GM21515 (cell line): ENCODE measurements at regions not wholly inside any gene's neighbourhood (a gene's known extent, or its start where the extent isn't known, plus 50 kb on each side); places are given as distances from the start of the nearest gene placed in this dataset.

Source experiments
- ATAC-seq: cut with Tn5 transposase; IDR thresholded peaks from one replicate; pipeline ENCODE4 v1.9.1; 2021; ENCODE audit not compliant: unreplicated experiment

DNA sequence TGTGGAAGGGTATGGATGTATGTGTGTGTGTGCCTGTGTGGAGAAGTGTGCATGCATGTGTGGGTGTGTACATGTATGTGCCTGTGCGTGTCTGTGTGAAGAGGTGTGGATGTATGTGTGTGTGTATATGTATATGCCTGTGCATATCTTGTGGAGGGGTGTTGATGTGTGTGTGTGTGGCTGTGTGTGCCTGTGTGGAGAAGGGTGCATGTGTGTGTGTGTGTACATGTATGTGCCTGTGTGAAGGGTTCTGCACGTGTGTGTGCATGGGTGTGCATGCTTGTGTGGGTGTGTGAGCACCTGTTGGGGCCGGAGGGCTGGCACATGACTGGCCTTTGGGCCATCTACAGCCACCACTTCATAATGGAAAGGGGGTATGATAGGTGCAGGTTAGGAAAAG, 291.4 kb downstream of the IRX2 start:
- no peak for ATAC-seq

GRCh38 chr5:2459251-2459650, 292.2 kb downstream of the IRX2 start:
- ATAC-seq = no peak

- ATAC-seq = no peak
These were observed 295.6 kb downstream of the IRX2 start for GRCh38 chr5:2455878-2456277.

DNA sequence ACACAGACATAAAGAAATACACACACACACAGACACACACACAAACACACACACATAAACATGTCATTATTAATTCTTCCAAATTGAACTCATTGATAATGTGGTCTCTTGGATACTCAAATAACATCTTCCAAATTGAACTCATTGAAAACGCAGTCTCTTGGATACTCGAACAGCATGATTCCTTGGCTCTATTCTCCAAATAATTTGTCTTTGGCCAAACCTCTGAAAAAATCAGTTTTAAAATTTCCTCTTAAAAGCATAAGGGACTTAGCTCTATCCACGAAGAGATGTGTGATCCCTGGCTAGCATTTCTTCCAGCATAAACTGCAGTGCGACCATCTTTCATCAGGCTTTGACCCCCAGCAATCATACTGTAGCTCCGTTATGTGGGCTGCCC, 296.6 kb downstream of the IRX2 start:
- ATAC-seq = no peak

- ATAC-seq = no peak
These were observed 297.7 kb downstream of the IRX2 start for GRCh38 chr5:2453781-2454180.

DNA sequence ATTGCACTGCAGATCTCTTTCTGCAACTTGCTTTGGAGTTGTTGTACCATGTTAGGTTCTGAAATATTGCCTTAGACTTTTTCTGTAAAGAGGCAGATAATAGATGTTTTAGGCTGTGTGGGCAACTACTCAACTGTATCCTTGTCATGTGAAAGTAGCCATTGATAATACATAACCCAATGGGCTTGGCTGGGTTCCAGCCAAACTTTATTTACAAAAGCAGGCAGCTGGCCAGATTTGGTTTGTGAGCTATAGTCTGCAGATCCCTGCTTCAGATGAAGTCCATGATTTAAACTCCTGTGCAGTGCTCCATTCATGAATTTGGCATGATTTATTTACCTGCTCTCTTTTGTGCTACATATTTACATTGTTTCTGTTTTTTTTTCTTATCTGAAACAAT, 300.4 kb downstream of the IRX2 start:
- no peak for ATAC-seq

GRCh38 chr5:2442496-2443354, 308.8 kb downstream of the IRX2 start:
- no peak for ATAC-seq

GRCh38 chr5:2441495-2442180, 309.8 kb downstream of the IRX2 start:
- no peak for ATAC-seq

- no peak for ATAC-seq
These were observed 311.9 kb downstream of the IRX2 start for GRCh38 chr5:2439608-2440007.

DNA sequence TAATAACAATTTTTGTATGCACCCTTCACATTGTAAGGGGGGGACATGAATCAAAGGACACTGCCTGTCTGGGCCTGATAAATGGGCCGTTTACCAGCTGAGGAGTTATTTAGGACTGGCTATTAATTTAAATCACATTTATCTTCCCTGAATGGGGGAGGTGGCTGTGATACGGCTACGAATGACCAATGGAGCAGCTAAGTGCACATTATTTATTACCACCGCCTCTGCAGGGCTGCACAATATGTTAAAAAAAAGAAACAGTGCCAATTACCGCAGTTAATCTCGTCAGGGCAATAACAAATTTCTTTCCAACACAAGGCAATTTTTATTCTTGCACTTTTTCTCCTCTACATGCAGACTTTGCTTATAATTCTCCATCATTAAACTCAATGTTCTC, 318.4 kb downstream of the IRX2 start:
- no peak for ATAC-seq

DNA sequence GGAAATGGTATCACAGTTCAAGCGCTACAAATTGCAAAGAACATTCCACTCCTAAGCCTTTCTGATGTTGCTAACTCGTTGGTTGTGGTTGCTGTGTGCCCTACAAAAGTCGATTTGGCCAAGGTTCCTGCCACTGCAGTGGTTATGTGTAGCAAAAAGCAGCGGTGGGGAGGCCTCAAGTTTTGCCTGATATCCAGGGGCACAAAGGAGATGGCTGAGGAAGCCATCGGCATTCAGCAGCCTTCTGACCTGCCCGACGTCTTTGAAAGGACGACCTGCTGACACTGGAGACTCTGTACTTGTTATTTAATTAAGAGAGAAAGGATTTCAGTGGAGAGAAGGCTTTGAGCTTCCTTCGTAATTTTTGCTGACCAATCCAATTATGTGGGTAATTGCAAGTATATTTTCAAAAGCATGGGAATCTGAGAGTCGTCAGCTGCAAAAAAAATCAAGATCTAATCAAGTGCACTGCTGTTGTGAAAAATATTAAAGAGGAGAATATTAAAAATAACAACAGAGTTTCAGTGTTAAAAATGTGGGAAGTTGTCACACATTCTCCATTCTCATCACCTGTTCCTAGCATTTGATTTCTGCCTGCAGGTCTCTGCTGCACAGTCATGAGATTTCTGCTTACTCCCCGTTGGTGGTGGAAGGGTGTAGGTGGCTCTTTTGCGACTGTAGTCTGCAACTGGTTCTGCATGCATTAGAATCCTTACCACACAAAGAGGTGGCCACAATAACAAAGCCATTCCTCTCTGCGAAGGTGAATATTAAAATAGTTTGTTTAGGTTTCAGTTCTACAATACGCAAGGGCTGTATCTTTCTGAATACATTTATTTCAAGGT, 319.2 kb downstream of the IRX2 start:
- ATAC-seq = no peak

- no peak for ATAC-seq
These were observed 320.9 kb downstream of the IRX2 start for GRCh38 chr5:2430606-2431005.

DNA sequence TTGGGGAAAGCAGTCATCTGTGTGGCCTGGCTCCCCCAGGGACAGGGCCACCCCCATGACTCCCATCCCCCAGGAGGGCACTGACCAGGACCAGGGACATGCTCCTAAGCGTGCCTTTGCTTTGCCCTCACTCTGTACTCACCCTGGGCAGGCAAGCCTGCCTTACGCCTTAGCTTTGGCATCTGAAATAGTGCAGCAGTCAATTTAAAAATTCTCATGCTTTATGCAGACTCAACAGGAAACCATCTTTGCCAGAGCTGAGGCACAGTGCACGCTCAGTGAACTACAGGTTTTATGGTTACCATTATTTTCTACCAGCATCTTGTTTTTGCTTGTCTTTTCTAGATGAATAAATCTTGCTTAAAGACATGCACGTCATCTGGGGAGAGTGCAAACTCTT, 323.5 kb downstream of the IRX2 start:
- no peak for ATAC-seq

DNA sequence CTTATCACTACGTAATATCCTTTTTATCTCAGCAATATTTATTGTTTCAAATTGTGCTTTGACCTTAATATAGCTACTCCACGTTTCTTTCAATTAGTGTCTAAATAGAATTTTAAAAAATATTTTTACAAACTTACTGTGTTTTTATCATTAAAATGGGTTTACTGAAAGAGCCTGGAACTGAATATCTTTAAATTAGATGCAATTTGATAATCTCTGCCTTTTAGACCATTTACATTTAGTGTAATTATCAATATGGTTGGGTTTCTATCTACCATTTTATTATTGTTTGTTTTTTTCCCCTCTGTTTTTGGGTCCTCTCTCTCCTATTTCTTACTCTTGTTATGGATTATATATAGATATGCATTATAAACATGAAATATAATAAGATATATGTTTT, 327.8 kb downstream of the IRX2 start:
- ATAC-seq = no peak

DNA sequence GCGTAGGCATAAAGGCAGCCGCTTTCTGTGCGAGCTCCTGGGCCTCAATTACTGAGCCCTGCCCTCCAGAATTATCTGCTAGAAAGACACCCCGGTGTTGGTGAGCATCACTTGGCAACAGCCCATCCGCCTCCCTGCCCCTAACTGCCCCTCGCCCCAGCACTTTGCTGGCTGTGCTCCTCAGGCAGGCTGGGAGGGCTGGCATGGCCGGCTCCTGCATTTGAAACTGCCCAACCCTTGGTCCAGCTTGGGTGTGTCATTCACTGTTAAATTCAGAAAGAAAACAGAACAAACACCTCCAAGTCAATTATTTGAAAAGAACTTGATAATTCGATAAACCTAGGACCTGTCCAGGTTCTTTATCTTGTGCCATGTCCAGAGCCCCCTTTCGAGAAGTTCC, 334.2 kb downstream of the IRX2 start:
- no peak for ATAC-seq

DNA sequence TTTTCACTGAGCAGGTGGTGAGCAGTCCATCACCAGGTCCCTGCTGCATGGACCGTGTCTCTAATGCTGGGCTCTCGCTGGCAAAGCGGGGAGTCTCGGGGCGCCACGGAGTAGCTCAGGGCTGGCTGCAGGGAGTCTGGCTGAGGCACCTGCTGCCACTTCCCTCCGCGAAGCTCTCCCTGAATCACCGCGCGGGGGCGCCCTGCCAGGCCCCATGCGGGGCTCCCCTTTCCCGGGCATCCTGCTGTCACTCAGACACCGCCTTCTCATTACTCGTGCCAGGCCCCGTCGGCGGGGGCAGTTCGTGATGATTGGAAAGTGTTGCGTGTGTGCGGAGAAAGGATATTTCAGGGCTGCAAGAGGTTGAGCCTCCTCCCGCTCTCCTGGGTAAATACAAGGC, 335.8 kb downstream of the IRX2 start:
- ATAC-seq = no peak

DNA sequence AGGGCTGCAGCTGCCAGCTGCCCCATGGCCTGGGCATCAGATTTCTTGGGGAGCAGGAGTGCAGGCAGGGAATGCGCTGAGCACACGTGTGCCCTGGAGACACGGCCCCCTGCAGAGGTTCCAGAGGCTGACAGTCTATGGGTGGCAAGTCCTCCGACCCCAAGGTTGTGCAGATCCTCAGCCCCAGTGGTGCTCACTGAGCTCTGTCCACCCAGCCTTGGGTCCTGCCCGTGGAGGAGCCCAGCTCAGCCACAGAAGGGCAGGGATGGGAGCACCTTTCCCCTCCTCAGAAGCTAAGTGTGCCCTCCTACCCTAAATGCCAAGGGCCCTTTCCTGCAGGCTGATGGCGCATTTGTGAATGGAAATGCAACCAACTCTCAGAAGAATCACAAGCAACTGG, 341.0 kb downstream of the IRX2 start:
- no peak for ATAC-seq

DNA sequence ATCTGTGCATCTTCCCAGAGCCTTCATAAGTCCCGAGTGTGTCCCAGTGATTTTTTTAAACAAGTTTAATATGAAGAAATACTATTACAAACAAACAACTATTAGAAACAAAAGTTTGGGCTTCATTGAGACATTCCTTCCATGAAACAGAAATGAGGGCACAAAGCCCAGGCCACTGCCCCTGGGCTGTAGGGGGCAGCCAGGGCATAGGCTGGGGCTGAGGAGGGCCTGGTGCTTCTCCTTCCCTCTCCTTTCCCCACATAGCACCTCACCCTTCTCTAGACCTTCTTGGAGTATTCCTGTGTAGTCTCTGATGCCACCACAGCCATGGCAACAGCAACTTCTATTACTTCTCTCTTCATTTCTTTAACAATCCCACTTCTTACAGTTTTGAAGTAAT, 348.2 kb downstream of the IRX2 start:
- no peak for ATAC-seq

GRCh38 chr5:2399804-2400203, 351.7 kb downstream of the IRX2 start:
- no peak for ATAC-seq

DNA sequence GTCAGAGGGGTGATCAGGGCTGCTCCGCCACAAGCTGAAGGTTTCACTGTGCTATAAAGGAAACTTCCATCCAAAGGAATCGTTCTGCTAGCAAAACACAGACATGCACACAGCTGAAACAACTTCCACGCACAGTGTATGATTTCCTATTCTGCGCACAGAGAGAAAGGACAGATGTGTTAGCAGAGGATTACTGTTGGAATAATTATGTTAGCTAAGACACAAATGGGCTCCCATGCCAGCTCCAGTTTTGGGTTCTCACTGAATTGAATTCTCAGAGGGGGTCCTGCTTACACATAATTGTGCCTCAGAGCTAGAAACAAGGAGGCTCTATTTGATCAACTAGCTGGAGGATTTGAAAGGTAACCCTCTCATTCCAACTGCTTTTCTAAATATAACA, 352.4 kb downstream of the IRX2 start:
- ATAC-seq = no peak

GRCh38 chr5:2393556-2393955, 357.9 kb downstream of the IRX2 start:
- ATAC-seq = no peak

GRCh38 chr5:2391566-2391965, 359.9 kb downstream of the IRX2 start:
- no peak for ATAC-seq
